ENCODE measurements at regions not wholly inside any gene's neighbourhood (a gene's known extent, or its start where the extent isn't known, plus 50 kb on each side); places are given as distances from the start of the nearest gene placed in this dataset.

GRCh38 chr1:174103766-174104165 is 55.6 kb upstream of the RABGAP1L start:
- Histone ChIP-seq H3K56ac (ENCODE audit: extremely low read depth, insufficient read depth, low read length) (no peak overlapping the region), H2AK5ac (ENCODE audit: low read depth, low read length) (no peak overlapping the region), H3K9ac (ENCODE audit: low read depth, low read length) (no peak overlapping the region), H2BK120ac (ENCODE audit: low read depth, low read length) (no peak overlapping the region), H2BK5ac (ENCODE audit: low read depth, low read length, poor library complexity, severe bottlenecking) (no peak overlapping the region), H3K9me3 (ENCODE audit: control insufficient read depth, insufficient read depth, low read length) (no peaks in the 10 kb centered on the region), H2BK15ac (ENCODE audit: low read depth, low read length) (no peak overlapping the region), H3K4me3 (ENCODE audit: insufficient read depth, low read depth, low read length) (no peak overlapping the region), H4K91ac (ENCODE audit: insufficient read depth, low read depth, low read length) (no peak overlapping the region), H3K79me1 (ENCODE audit: low read depth in 1 of 2, low read length in 2 of 2) (no peaks in the 10 kb centered on the region), H3K4me2 (ENCODE audit: low read depth, low read length) (no peak overlapping the region), H3K4me1 (ENCODE audit: control insufficient read depth, insufficient read depth, low read length) (no peaks in the 10 kb centered on the region), H3K9me1 (ENCODE audit: insufficient read depth, low read length) (no peaks in the 10 kb centered on the region), H2AK9ac (replicated peaks; ENCODE audit: low read depth, low read length, poor library complexity) (no peak overlapping the region), H4K20me1 (ENCODE audit: insufficient read depth, low read length) (no peaks in the 10 kb centered on the region), H3K18ac (ENCODE audit: low read depth, low read length) (no peak overlapping the region), H3K4ac (ENCODE audit: low read depth, low read length) (no peak overlapping the region), H4K5ac (ENCODE audit: low read depth, low read length) (no peak overlapping the region), H3K36me3 (ENCODE audit: control insufficient read depth, insufficient read depth, low read length) (no peaks in the 10 kb centered on the region), H2BK20ac (ENCODE audit: low read depth, low read length) (no peak overlapping the region), H3K27me3 (ENCODE audit: control insufficient read depth, insufficient read depth, low read length) (peaks cover 2% of the 10 kb centered on the region), H4K8ac (ENCODE audit: low read depth in 2 of 2, low read length in 2 of 2) (no peak overlapping the region), H3K23ac (ENCODE audit: low read depth, low read length) (no peak overlapping the region), H3K14ac (replicated peaks; ENCODE audit: low read depth, low read length) (no peak overlapping the region), H2AFZ (replicated peaks; ENCODE audit: low read length, poor library complexity) (no peak overlapping the region), H3K27ac (ENCODE audit: insufficient read depth, low read length) (no peak overlapping the region)
- no peak for DNase-seq
- intact Hi-C loops (cut with micrococcal nuclease) (no loop called here), in situ Hi-C loops (cut with MboI; ENCODE audit: low sequenced_read_pairs) (no loop called here), dilution Hi-C loops (cut with HindIII; ENCODE audit: low sequenced_read_pairs, unreplicated experiment) (no loop called here)
- WGBS, 2 experiments (ENCODE audit: extremely low coverage in 2 of 2, insufficient read length in 1 of 2): no CpG with 5 or more reads among the region's 2 CpGs
- TF ChIP-seq POLR2A (IDR thresholded peaks at IDR 0.05; ENCODE audit: low read depth, low read length) (no peak), MXI1 (IDR thresholded peaks at IDR 0.05; ENCODE audit: borderline replicate concordance, low read depth, low read length) (no peak), MAZ (IDR thresholded peaks at IDR 0.05; ENCODE audit: borderline replicate concordance, low read depth, low read length) (no peak), FOS (IDR thresholded peaks at IDR 0.05; ENCODE audit: low read depth, low read length) (no peak), BHLHE40 (IDR thresholded peaks at IDR 0.05; ENCODE audit: low read depth, low read length) (no peak), RCOR1 (IDR thresholded peaks at IDR 0.05; ENCODE audit: insufficient replicate concordance, low read length) (no peak), CEBPB (IDR thresholded peaks at IDR 0.05; ENCODE audit: low read depth, low read length) (no peak), NFE2L2 (IDR thresholded peaks at IDR 0.05; ENCODE audit: low read depth, low read length) (no peak)
- TF ChIP-seq, protein P1, sequence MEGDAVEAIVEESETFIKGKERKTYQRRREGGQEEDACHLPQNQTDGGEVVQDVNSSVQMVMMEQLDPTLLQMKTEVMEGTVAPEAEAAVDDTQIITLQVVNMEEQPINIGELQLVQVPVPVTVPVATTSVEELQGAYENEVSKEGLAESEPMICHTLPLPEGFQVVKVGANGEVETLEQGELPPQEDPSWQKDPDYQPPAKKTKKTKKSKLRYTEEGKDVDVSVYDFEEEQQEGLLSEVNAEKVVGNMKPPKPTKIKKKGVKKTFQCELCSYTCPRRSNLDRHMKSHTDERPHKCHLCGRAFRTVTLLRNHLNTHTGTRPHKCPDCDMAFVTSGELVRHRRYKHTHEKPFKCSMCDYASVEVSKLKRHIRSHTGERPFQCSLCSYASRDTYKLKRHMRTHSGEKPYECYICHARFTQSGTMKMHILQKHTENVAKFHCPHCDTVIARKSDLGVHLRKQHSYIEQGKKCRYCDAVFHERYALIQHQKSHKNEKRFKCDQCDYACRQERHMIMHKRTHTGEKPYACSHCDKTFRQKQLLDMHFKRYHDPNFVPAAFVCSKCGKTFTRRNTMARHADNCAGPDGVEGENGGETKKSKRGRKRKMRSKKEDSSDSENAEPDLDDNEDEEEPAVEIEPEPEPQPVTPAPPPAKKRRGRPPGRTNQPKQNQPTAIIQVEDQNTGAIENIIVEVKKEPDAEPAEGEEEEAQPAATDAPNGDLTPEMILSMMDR (conservative IDR thresholded peaks at IDR 0.05; ENCODE audit: low read depth, low read length): no peak
- TF ChIP-seq, protein P2, sequence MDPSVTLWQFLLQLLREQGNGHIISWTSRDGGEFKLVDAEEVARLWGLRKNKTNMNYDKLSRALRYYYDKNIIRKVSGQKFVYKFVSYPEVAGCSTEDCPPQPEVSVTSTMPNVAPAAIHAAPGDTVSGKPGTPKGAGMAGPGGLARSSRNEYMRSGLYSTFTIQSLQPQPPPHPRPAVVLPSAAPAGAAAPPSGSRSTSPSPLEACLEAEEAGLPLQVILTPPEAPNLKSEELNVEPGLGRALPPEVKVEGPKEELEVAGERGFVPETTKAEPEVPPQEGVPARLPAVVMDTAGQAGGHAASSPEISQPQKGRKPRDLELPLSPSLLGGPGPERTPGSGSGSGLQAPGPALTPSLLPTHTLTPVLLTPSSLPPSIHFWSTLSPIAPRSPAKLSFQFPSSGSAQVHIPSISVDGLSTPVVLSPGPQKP (IDR thresholded peaks at IDR 0.05; ENCODE audit: borderline replicate concordance, low read depth, low read length): no peak
- no TSS peak for BruUV-seq (replicated peaks)
- ChIA-PET POLR2A (ENCODE audit: unreplicated experiment) (no interaction called here), CTCF (interaction anchor here (1.3 kb wide), 1 partner anchor 11 kb away, joined by 5 read pairs; no protein-coding TSS in a partner anchor)
- no peak for ATAC-seq (ENCODE audit: low read depth)

Data from IMR-90 (cell line).